Brain microvascular endothelial cell (primary cell): ENCODE measurements at regions not wholly inside any gene's neighbourhood (a gene's known extent, or its start where the extent isn't known, plus 50 kb on each side); places are given as distances from the start of the nearest gene placed in this dataset.

Experiments used
- DNase-seq: peaks from one replicate; pipeline ENCODE4 v3.0.0-alpha.2; 2020
- H3K27ac ChIP-seq: fragments of 250-450 bp; sonication (Bioruptor Pico); 2 replicates; pipeline ENCODE4 v1.5.1; 2020; ENCODE audit warnings: mild to moderate bottlenecking, moderate library complexity
- H3K27me3 ChIP-seq: fragments of 250-450 bp; sonication (Bioruptor Pico); replicated peaks from 2 replicates; pipeline ENCODE4 v1.5.1; 2020; ENCODE audit warnings: mild to moderate bottlenecking
- H3K36me3 ChIP-seq: fragments of 250-450 bp; sonication (Bioruptor Pico); replicated peaks from 2 replicates; pipeline ENCODE4 v1.5.1; 2020; ENCODE audit warnings: mild to moderate bottlenecking
- H3K4me3 ChIP-seq: 2 replicates; pipeline ENCODE4 v1.5.1; 2011; ENCODE audit warnings: low read depth, mild to moderate bottlenecking, control low read depth, low read length, moderate library complexity
- CTCF ChIP-seq: IDR thresholded peaks from 2 replicates; pipeline ENCODE4 v1.5.1; 2011; ENCODE audit warnings: low read depth, mild to moderate bottlenecking, moderate library complexity, low read length, control low read depth, inconsistent platforms; ENCODE audit errors: missing control alignments
- in situ Hi-C: cut with HindIII; loops from 2 replicates; pipeline ENCODE4 v1.10.0; 2017; ENCODE audit warnings: low sequenced_read_pairs, low pct_ligation_motif_present

GRCh38 chr15:56538901-56539545 lies 74.1 kb upstream of the MNS1 start:
- DNase-seq = no peak
- Histone ChIP-seq H3K27ac (no peak overlapping the region), H3K27me3 (no peaks in the 10 kb centered on the region), H3K36me3 (no peaks in the 10 kb centered on the region), H3K4me3 (no peak overlapping the region)
- in situ Hi-C loops = no loop called here
- no peak for TF ChIP-seq CTCF

- in situ Hi-C loops = no loop called here
- TF ChIP-seq CTCF = no peak
Measured at GRCh38 chr15:56537881-56538280, 72.9 kb upstream of the MNS1 start.

GRCh38 chr15:56534728-56535127 lies 69.8 kb upstream of the MNS1 start:
- no peak for TF ChIP-seq CTCF
- in situ Hi-C loops = no loop called here
- H3K4me3 ChIP-seq = no peak overlapping the region
- H3K27me3 ChIP-seq = no peaks in the 10 kb centered on the region
- no peak for DNase-seq
- H3K27ac ChIP-seq = no peak overlapping the region
- no peaks in the 10 kb centered on the region for H3K36me3 ChIP-seq

More at GRCh38 chr15:56537881-56538280, 72.9 kb upstream of the MNS1 start:
- no peak overlapping the region for H3K4me3 ChIP-seq
- H3K27me3 ChIP-seq = no peaks in the 10 kb centered on the region
- no peak overlapping the region for H3K27ac ChIP-seq
- no peaks in the 10 kb centered on the region for H3K36me3 ChIP-seq
- DNase-seq = no peak

- Histone ChIP-seq H3K4me3 (no peak overlapping the region), H3K27me3 (no peaks in the 10 kb centered on the region), H3K36me3 (no peaks in the 10 kb centered on the region), H3K27ac (no peak overlapping the region)
- no peak for DNase-seq
- in situ Hi-C loops = no loop called here
- TF ChIP-seq CTCF = no peak
Measured at GRCh38 chr15:56533731-56534403, 68.9 kb upstream of the MNS1 start.

GRCh38 chr15:56532721-56533460 lies 68.0 kb upstream of the MNS1 start:
- TF ChIP-seq CTCF = no peak
- Histone ChIP-seq H3K27ac (no peak overlapping the region), H3K27me3 (no peaks in the 10 kb centered on the region), H3K4me3 (no peak overlapping the region), H3K36me3 (no peaks in the 10 kb centered on the region)
- DNase-seq = no peak
- in situ Hi-C loops = no loop called here
